K562 (cell line): ENCODE measurements at regions not wholly inside any gene's neighbourhood (a gene's known extent, or its start where the extent isn't known, plus 50 kb on each side); places are given as distances from the start of the nearest gene placed in this dataset.

Experiments
- CAMTA2 ChIP-seq: fragments of 250-450 bp; sonication (Bioruptor Pico); conservative IDR thresholded peaks from 2 replicates; pipeline ENCODE4 v1.5.1; 2022
- CBFA2T2 ChIP-seq: fragments of 450-650 bp; conservative IDR thresholded peaks from 2 replicates; pipeline ENCODE4 v1.6.1; 2017; ENCODE audit warnings: mild to moderate bottlenecking
- CSDE1 ChIP-seq, 2 experiments: fragments of 450-650 bp; IDR thresholded peaks; 2 replicates each; pipeline ENCODE4 v1.6.1; 2016; ENCODE audit warnings: mild to moderate bottlenecking in 1 of 2
- CTBP1 ChIP-seq: fragments of 450-650 bp; IDR thresholded peaks from 2 replicates; pipeline ENCODE4 v1.6.1; 2016; ENCODE audit warnings: borderline replicate concordance
- CXXC5 ChIP-seq: fragments of 250-450 bp; sonication (Bioruptor Pico); IDR thresholded peaks from 2 replicates; pipeline ENCODE4 v1.8.0; 2022; ENCODE audit warnings: inconsistent platforms, mild to moderate bottlenecking, moderate library complexity
- EHMT2 ChIP-seq: fragments of 450-650 bp; IDR thresholded peaks from 2 replicates; pipeline ENCODE4 v1.6.1; 2018; ENCODE audit warnings: antibody characterized with exemption
- GABPB2 ChIP-seq: fragments of 250-450 bp; sonication (Bioruptor Pico); conservative IDR thresholded peaks from 2 replicates; pipeline ENCODE4 v1.5.1; 2021; ENCODE audit warnings: mild to moderate bottlenecking
- GATAD2A ChIP-seq: fragments of 450-650 bp; IDR thresholded peaks from 2 replicates; pipeline ENCODE4 v1.6.1; 2017
- GTF2A2 ChIP-seq: IDR thresholded peaks from 2 replicates; pipeline ENCODE4 v1.6.1; 2016; ENCODE audit warnings: mild to moderate bottlenecking, missing genetic modification characterization, missing compliant biosample characterization
- KLF13 ChIP-seq: fragments of 450-650 bp; IDR thresholded peaks from 2 replicates; pipeline ENCODE4 v1.6.1; 2016; ENCODE audit warnings: missing genetic modification characterization, low read depth, mild to moderate bottlenecking, missing compliant biosample characterization, moderate library complexity, borderline replicate concordance
- MAZ ChIP-seq, 2 experiments: fragments of 450-650 bp in 1 of 2; sonication (generic) in 1 of 2; formaldehyde crosslinking; IDR thresholded peaks in 1 of 2; conservative IDR thresholded peaks in 1 of 2; 2 replicates each; pipeline versions ENCODE4 v1.4.0 to v1.5.0; 2020; ENCODE audit warnings: mild to moderate bottlenecking in 1 of 2, missing genetic modification reagents in 1 of 2
- MCM5 ChIP-seq: fragments of 450-650 bp; IDR thresholded peaks from 2 replicates; pipeline ENCODE4 v1.6.1; 2016; ENCODE audit warnings: low read depth
- NR2C1 ChIP-seq, 2 experiments: fragments of 450-650 bp; IDR thresholded peaks; 2 replicates each; pipeline ENCODE4 v1.6.1; 2017; ENCODE audit warnings: mild to moderate bottlenecking in 2 of 2, antibody characterized with exemption in 1 of 2, inconsistent platforms in 1 of 2, missing compliant biosample characterization in 1 of 2, missing genetic modification characterization in 1 of 2
- NR3C1 ChIP-seq: sonication (generic); formaldehyde crosslinking; IDR thresholded peaks from 2 replicates; pipeline ENCODE4 v1.8.1; 2022; ENCODE audit warnings: missing genetic modification reagents
- PML ChIP-seq: IDR thresholded peaks from 2 replicates; pipeline ENCODE4 v1.6.1; 2012; ENCODE audit warnings: low read length, inconsistent platforms
- POLR2G ChIP-seq: fragments of 200-400 bp; formaldehyde crosslinking; IDR thresholded peaks from 2 replicates; pipeline ENCODE4 v1.6.1; 2017; ENCODE audit warnings: low read depth, mild to moderate bottlenecking, antibody characterized with exemption, low read length, moderate library complexity
- RAD21 ChIP-seq, 2 experiments: fragments of 250-450 bp in 1 of 2; fragments of 450-650 bp in 1 of 2; sonication (Bioruptor Pico) in 1 of 2; formaldehyde crosslinking in 1 of 2; IDR thresholded peaks in 1 of 2; conservative IDR thresholded peaks in 1 of 2; 2 replicates each; pipeline versions ENCODE4 v1.4.0 to v1.8.0; 2020 to 2022; ENCODE audit warnings: mild to moderate bottlenecking in 2 of 2, moderate library complexity in 1 of 2
- RBFOX2 ChIP-seq: fragments of 200-400 bp; formaldehyde crosslinking; IDR thresholded peaks from 2 replicates; pipeline ENCODE4 v1.6.1; 2017; ENCODE audit warnings: low read depth, mild to moderate bottlenecking, low read length, moderate library complexity
- RFX5 ChIP-seq: IDR thresholded peaks from 2 replicates; pipeline ENCODE4 v1.6.1; 2011; ENCODE audit warnings: low read depth, mild to moderate bottlenecking, improper control_type of control experiment, low read length
- TCF7 ChIP-seq: sonication (generic); IDR thresholded peaks from 2 replicates; pipeline ENCODE4 v1.6.1; 2016; ENCODE audit warnings: antibody characterized with exemption, borderline replicate concordance
- TCF7L2 ChIP-seq: fragments of 150-350 bp; IDR thresholded peaks from 2 replicates; pipeline ENCODE4 v1.6.1; 2016; ENCODE audit warnings: low read depth, mild to moderate bottlenecking, low read length, moderate library complexity
- TEAD2 ChIP-seq: fragments of 450-650 bp; IDR thresholded peaks from 2 replicates; pipeline ENCODE4 v1.6.1; 2016; ENCODE audit warnings: missing genetic modification characterization, control low read depth, missing compliant biosample characterization
- TEAD4 ChIP-seq, 2 experiments: sonication (generic) in 1 of 2; formaldehyde crosslinking in 1 of 2; IDR thresholded peaks; 2 replicates each; pipeline versions ENCODE4 v1.6.1 to v1.8.0; 2012 to 2022; ENCODE audit warnings: borderline replicate concordance in 1 of 2, inconsistent platforms in 1 of 2, low read length in 1 of 2, mild to moderate bottlenecking in 1 of 2, missing genetic modification reagents in 1 of 2
- TRIM24 ChIP-seq, 2 experiments: fragments of 450-650 bp; IDR thresholded peaks; 2 replicates each; pipeline ENCODE4 v1.6.1; 2016
- ZBTB11 ChIP-seq, 3 experiments: fragments of 200-800 bp in 1 of 3; fragments of 250-450 bp in 1 of 3; fragments of 450-650 bp in 1 of 3; sonication (Bioruptor Pico) in 1 of 3; sonication (Bioruptor generic) in 1 of 3; formaldehyde crosslinking in 1 of 3; IDR thresholded peaks; 2 replicates each; pipeline versions ENCODE4 v1.6.1 to v1.8.0; 2016 to 2022; ENCODE audit warnings: mild to moderate bottlenecking in 2 of 3, missing genetic modification characterization in 2 of 3, missing compliant biosample characterization in 1 of 3, moderate library complexity in 1 of 3
- TF ChIP-seq, protein P1 (sequence below): sonication (generic); formaldehyde crosslinking; IDR thresholded peaks from 2 replicates; pipeline ENCODE4 v1.9.0; 2022; ENCODE audit warnings: mild to moderate bottlenecking, missing genetic modification reagents
- TF ChIP-seq, protein P2 (sequence below): sonication (generic); IDR thresholded peaks from 2 replicates; pipeline ENCODE4 v1.6.1; 2016

- TF ChIP-seq TEAD4 (IDR thresholded peaks at IDR 0.05; ENCODE audit: low read length), result peak; percentile 35; the same call in 1 of the 2 replicates
- no peak for TF ChIP-seq TEAD4 (CRISPR knock-in tag; IDR thresholded peaks at IDR 0.05; ENCODE audit: borderline replicate concordance)
- TF ChIP-seq ZBTB11 (CRISPR knock-in tag; IDR thresholded peaks at IDR 0.05), result no peak
- TF ChIP-seq CBFA2T2, result peak; percentile 56
- no peak for TF ChIP-seq CXXC5 (CRISPR knock-in tag)
- TF ChIP-seq, protein P1, sequence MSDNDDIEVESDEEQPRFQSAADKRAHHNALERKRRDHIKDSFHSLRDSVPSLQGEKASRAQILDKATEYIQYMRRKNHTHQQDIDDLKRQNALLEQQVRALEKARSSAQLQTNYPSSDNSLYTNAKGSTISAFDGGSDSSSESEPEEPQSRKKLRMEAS (CRISPR knock-in tag), result no peak
- TF ChIP-seq RFX5, result no peak
- no peak for TF ChIP-seq NR3C1 (CRISPR knock-in tag)
- TF ChIP-seq TCF7L2, result no peak
- no peak for TF ChIP-seq EHMT2
- no peak for TF ChIP-seq RBFOX2
- no peak for TF ChIP-seq TEAD2 (tag)
- TF ChIP-seq TRIM24 (IDR thresholded peaks at IDR 0.05), result peak in 1 of 2 experiments; percentile 51; a peak in 2 of 4 replicates
- TF ChIP-seq NR2C1 (IDR thresholded peaks at IDR 0.05), result no peak
- 0 out of 2 replicates have a peak, but pooled peaks have one; percentile 12 for TF ChIP-seq NR2C1 (tag; IDR thresholded peaks at IDR 0.05)
- no peak for TF ChIP-seq TCF7
- TF ChIP-seq, protein P2, sequence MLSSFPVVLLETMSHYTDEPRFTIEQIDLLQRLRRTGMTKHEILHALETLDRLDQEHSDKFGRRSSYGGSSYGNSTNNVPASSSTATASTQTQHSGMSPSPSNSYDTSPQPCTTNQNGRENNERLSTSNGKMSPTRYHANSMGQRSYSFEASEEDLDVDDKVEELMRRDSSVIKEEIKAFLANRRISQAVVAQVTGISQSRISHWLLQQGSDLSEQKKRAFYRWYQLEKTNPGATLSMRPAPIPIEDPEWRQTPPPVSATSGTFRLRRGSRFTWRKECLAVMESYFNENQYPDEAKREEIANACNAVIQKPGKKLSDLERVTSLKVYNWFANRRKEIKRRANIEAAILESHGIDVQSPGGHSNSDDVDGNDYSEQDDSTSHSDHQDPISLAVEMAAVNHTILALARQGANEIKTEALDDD, result no peak
- TF ChIP-seq GABPB2, result no peak
- TF ChIP-seq CSDE1 (IDR thresholded peaks at IDR 0.05), result no peak
- TF ChIP-seq CAMTA2, result no peak
- TF ChIP-seq GTF2A2 (tag), result no peak
- TF ChIP-seq RAD21 (CRISPR knock-in tag; conservative IDR thresholded peaks at IDR 0.05 in 1 of 2, IDR thresholded peaks at IDR 0.05 in 1 of 2), result peak in 1 of 2 experiments; percentile 3; a peak in 1 of 4 replicates
- no peak for TF ChIP-seq KLF13 (tag)
- TF ChIP-seq GATAD2A, result no peak
- no peak for TF ChIP-seq MCM5
- no peak for TF ChIP-seq CTBP1
- TF ChIP-seq PML, result no peak
- no peak for TF ChIP-seq MAZ (CRISPR knock-in tag; conservative IDR thresholded peaks at IDR 0.05 in 1 of 2, IDR thresholded peaks at IDR 0.05 in 1 of 2)
- no peak for TF ChIP-seq POLR2G
These were observed 1996.9 kb upstream of the RAG2 start (continued) for GRCh38 chr11:38594895-38595294.
